Type B pancreatic cell (in vitro differentiated cells): ENCODE measurements at regions not wholly inside any gene's neighbourhood (a gene's known extent, or its start where the extent isn't known, plus 50 kb on each side); places are given as distances from the start of the nearest gene placed in this dataset.

ENCODE experiments used
- DNase-seq: peaks from one replicate; pipeline ENCODE4 v3.0.0; 2021; ENCODE audit warnings: mixed read lengths; ENCODE audit not compliant: unreplicated experiment; ENCODE audit errors: extremely low spot score
- H3K27ac Mint-ChIP-seq: 2 replicates; pipeline ENCODE4 v1.8.0; 2021; ENCODE audit warnings: mild to moderate bottlenecking, mixed read lengths
- H3K27me3 Mint-ChIP-seq: 2 replicates; pipeline ENCODE4 v1.8.0; 2021; ENCODE audit warnings: mixed read lengths
- H3K36me3 Mint-ChIP-seq: 2 replicates; pipeline ENCODE4 v1.8.0; 2021; ENCODE audit warnings: mixed read lengths
- H3K4me1 Mint-ChIP-seq: one replicate; pipeline ENCODE4 v1.8.0; 2021; ENCODE audit warnings: mixed read lengths; ENCODE audit not compliant: unreplicated experiment
- H3K4me3 Mint-ChIP-seq: 2 replicates; pipeline ENCODE4 v1.8.0; 2021; ENCODE audit warnings: mild to moderate bottlenecking, mixed read lengths
- H3K9me3 Mint-ChIP-seq: 2 replicates; pipeline ENCODE4 v1.8.0; 2021; ENCODE audit warnings: mixed read lengths
- TF ChIP-seq, protein P1 (sequence below): fragments of 200-600 bp; sonication (generic); conservative IDR thresholded peaks from 2 replicates; pipeline ENCODE4 v1.5.0; 2021; ENCODE audit warnings: antibody characterized with exemption, mild to moderate bottlenecking

- Mint-ChIP-seq H3K27ac (no peak overlapping the region), H3K36me3 (no peaks in the 10 kb centered on the region), H3K4me3 (no peak overlapping the region), H3K9me3 (no peaks in the 10 kb centered on the region), H3K27me3 (no peaks in the 10 kb centered on the region), H3K4me1 (no peaks in the 10 kb centered on the region)
- TF ChIP-seq, protein P1, sequence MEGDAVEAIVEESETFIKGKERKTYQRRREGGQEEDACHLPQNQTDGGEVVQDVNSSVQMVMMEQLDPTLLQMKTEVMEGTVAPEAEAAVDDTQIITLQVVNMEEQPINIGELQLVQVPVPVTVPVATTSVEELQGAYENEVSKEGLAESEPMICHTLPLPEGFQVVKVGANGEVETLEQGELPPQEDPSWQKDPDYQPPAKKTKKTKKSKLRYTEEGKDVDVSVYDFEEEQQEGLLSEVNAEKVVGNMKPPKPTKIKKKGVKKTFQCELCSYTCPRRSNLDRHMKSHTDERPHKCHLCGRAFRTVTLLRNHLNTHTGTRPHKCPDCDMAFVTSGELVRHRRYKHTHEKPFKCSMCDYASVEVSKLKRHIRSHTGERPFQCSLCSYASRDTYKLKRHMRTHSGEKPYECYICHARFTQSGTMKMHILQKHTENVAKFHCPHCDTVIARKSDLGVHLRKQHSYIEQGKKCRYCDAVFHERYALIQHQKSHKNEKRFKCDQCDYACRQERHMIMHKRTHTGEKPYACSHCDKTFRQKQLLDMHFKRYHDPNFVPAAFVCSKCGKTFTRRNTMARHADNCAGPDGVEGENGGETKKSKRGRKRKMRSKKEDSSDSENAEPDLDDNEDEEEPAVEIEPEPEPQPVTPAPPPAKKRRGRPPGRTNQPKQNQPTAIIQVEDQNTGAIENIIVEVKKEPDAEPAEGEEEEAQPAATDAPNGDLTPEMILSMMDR = no peak
- no peak for DNase-seq
Measured at GRCh38 chr18:68445668-68446426, 269.1 kb downstream of the TMX3 start.

DNA sequence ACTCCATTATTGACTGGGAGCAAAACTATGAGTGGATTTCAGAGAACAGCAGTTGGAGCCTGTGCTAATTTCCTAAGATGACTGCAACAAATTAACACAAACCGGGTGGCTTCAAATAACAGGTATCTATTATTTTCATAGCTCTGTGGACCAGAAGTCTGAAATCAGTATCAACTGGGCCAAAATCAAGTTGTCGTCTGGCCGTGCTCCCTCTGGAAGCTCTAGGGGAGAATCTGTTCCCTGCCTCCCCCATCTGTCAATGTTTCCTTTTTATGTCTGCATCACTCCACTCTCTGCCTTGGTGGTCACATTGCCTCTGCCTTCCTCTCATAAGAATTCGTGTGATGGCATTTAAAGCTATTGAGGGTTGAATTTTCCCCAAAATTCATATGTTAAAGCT, 269.8 kb downstream of the TMX3 start:
- no peaks in the 10 kb centered on the region for H3K27me3 Mint-ChIP-seq
- H3K4me3 Mint-ChIP-seq = no peak overlapping the region
- H3K36me3 Mint-ChIP-seq = no peaks in the 10 kb centered on the region
- H3K27ac Mint-ChIP-seq = no peak overlapping the region
- TF ChIP-seq, protein P1 = no peak
- H3K9me3 Mint-ChIP-seq = no peaks in the 10 kb centered on the region
- H3K4me1 Mint-ChIP-seq = no peaks in the 10 kb centered on the region
- no peak for DNase-seq

DNA sequence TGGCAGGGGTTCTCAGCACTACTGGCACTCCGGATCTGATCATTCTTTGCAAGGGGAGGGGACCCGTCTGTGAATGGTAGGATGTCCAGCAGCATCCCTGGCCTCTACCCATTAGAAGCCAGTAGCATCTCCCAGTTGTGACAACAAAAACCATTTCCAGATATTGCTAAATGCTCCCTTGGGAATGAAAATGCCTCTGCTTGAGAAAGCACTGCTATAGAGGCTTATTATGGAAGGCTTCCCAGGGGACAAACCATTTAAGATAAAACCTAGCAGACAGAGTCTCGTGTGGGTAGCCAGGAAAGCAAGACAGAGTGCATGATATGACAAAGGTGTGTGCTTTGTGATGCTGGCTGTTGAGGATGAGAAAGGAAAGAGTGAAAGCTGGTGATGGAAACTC, 273.7 kb downstream of the TMX3 start:
- TF ChIP-seq, protein P1 = no peak
- no peaks in the 10 kb centered on the region for H3K27me3 Mint-ChIP-seq
- DNase-seq = no peak
- no peak overlapping the region for H3K4me3 Mint-ChIP-seq
- peaks cover 5% of the 10 kb centered on the region for H3K9me3 Mint-ChIP-seq
- H3K36me3 Mint-ChIP-seq = no peaks in the 10 kb centered on the region
- no peak overlapping the region for H3K27ac Mint-ChIP-seq
- H3K4me1 Mint-ChIP-seq = peaks cover 6% of the 10 kb centered on the region

GRCh38 chr18:68440433-68440832, 274.5 kb downstream of the TMX3 start:
- no peak overlapping the region for H3K27ac Mint-ChIP-seq
- TF ChIP-seq, protein P1 = no peak
- H3K27me3 Mint-ChIP-seq = no peaks in the 10 kb centered on the region
- no peaks in the 10 kb centered on the region for H3K36me3 Mint-ChIP-seq
- peaks cover 6% of the 10 kb centered on the region for H3K4me1 Mint-ChIP-seq
- H3K9me3 Mint-ChIP-seq = peaks cover 5% of the 10 kb centered on the region
- no peak for DNase-seq
- H3K4me3 Mint-ChIP-seq = no peak overlapping the region

DNA sequence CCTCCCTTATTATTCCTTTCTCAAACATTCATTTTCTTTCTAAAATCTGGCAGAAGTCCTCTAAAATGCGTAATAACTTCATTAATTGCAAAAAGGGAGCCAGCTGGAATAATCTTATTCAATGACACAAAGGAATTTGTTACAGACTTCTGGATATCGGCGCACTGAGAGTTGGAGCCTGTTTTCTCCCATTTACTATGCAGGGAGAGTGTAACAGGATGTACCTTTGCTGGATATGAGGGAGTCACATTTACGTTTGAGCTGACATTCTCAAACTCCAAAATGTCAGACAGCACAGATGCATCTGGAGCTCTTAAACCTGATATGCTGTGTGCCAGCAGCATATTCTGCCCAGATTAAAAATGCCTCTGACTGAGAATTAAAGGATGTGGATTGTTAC, 275.3 kb downstream of the TMX3 start:
- Mint-ChIP-seq H3K36me3 (no peaks in the 10 kb centered on the region), H3K4me1 (peaks cover 6% of the 10 kb centered on the region), H3K27ac (no peak overlapping the region), H3K4me3 (no peak overlapping the region), H3K27me3 (no peaks in the 10 kb centered on the region), H3K9me3 (peaks cover 5% of the 10 kb centered on the region)
- TF ChIP-seq, protein P1 = no peak
- DNase-seq = no peak
